ENCODE measurements at regions not wholly inside any gene's neighbourhood (a gene's known extent, or its start where the extent isn't known, plus 50 kb on each side); places are given as distances from the start of the nearest gene placed in this dataset.

DNA sequence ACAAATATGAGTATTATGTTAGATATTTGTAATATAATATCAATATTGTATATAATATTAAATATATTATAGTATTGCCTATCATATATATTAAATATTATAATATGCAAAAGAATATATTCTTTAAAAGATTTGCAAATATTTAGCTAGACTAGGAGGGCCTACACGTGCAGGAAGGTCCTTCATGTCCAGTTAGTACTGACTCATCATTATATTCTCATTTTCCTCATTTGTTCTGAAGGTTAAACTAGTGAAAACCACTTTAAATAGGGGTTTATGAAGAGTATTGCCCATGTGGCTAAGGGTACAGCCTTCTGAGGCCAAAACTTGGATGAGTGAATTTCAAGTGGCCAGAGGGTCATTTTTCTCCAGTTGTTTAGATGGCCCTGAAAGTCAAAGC lies 293.0 kb upstream of the VRK2 start:
- Mint-ChIP-seq H3K4me3 (no peak overlapping the region), H3K36me3 (peaks cover 0 to 5% of the 10 kb centered on the region in 2 donors), H3K27ac (no peak overlapping the region), H3K27me3 (no peaks in the 10 kb centered on the region), H3K9me3 (no peaks in the 10 kb centered on the region), H3K4me1 (peaks cover 0 to 12% (median 10%) of the 10 kb centered on the region in 3 donors)
- DNase-seq (no peak), ATAC-seq (ENCODE audit: low read depth in 2 of 2) (no peak)

DNA sequence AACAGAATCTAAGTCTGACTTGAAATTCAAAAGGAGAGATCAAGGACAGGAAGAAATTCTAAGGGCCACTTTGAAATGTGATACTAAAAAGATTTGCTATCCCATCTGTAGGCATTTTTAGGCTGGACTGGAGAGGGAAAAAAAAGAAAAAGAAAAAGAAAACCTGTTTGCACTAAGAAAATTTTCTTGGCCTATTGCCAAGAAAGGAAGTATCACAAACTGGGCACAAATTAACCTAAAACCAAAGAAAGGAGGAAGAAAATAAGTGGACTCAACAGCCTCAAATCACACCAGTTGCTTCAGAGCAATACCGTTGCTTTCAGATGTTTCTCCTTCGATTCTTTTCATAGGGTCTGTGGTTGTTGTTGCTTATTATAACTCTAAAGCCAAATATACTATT lies 287.9 kb upstream of the VRK2 start:
- ATAC-seq (ENCODE audit: low read depth in 2 of 2) = no peak
- Mint-ChIP-seq H3K27me3 (no peaks in the 10 kb centered on the region), H3K9me3 (no peaks in the 10 kb centered on the region), H3K27ac (no peak overlapping the region), H3K36me3 (no peaks in the 10 kb centered on the region), H3K4me1 (peaks cover 4 to 21% (median 19%) of the 10 kb centered on the region in 3 donors), H3K4me3 (peak overlapping the region in 1 of 8 donors; percentile 38)
- DNase-seq = no peak

DNA sequence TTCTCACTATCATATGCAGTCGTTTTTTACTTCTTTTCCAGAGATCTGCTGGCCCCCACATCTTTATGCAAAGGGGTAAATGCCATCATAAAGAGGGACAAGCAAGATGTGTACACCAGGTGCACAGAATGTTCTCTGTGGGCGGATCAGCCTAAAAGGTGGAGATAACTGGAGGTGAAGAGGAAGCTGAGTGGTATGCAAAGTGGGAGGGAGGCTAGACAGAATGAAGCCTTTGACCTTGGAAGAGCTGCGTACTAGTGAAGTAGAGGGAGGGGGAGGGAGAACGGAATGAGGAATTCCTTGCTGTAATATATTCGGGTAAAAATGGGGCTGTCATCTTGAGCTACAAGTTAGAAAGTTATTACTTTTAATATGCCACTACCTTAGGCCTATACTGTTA lies 287.5 kb upstream of the VRK2 start:
- H3K9me3 Mint-ChIP-seq = no peaks in the 10 kb centered on the region
- H3K4me1 Mint-ChIP-seq = peaks cover 4 to 21% (median 19%) of the 10 kb centered on the region in 3 donors
- ATAC-seq (ENCODE audit: low read depth in 2 of 2) (no peak), DNase-seq (no peak)
- H3K4me3 Mint-ChIP-seq = peak overlapping the region in 2 of 8 donors; percentile 38 to 52
- no peaks in the 10 kb centered on the region for H3K27me3 Mint-ChIP-seq
- peak overlapping the region in 1 of 6 donors; percentile 69 for H3K27ac Mint-ChIP-seq
- H3K36me3 Mint-ChIP-seq = no peaks in the 10 kb centered on the region

DNA sequence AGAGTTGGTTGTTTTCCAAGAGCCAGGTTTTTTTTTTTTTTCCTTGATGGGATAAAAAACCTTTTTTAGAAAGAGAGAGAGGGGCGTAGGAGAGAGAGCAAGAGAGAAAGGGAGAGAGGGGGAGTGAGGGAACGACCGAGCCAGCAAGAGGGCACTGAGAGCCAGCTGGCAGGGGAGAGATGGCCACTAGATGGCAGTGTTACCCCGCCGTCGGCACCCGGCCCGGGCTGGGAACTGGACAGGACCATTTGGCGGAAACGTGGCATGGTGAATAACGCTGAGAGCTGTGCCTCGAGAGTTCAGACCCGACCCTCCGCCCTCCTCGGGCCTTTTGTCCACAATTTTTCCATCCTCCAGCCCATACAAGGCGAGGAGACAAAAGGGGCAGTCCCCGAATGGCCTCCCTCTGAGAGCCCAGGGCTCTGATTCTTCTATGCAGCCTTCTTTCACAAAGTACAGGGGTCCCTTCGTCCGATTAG lies 286.7 kb upstream of the VRK2 start:
- H3K4me1 Mint-ChIP-seq = peaks cover 4 to 21% (median 17%) of the 10 kb centered on the region in 3 donors
- DNase-seq (peak; percentile 71), ATAC-seq (ENCODE audit: low read depth in 2 of 2) (peak; percentile 88 to 90)
- no peaks in the 10 kb centered on the region for H3K27me3 Mint-ChIP-seq
- peak overlapping the region; percentile 48 to 87 (median 67) for H3K4me3 Mint-ChIP-seq
- H3K27ac Mint-ChIP-seq = peak overlapping the region in 1 of 6 donors; percentile 80
- H3K36me3 Mint-ChIP-seq = no peaks in the 10 kb centered on the region
- no peaks in the 10 kb centered on the region for H3K9me3 Mint-ChIP-seq

DNA sequence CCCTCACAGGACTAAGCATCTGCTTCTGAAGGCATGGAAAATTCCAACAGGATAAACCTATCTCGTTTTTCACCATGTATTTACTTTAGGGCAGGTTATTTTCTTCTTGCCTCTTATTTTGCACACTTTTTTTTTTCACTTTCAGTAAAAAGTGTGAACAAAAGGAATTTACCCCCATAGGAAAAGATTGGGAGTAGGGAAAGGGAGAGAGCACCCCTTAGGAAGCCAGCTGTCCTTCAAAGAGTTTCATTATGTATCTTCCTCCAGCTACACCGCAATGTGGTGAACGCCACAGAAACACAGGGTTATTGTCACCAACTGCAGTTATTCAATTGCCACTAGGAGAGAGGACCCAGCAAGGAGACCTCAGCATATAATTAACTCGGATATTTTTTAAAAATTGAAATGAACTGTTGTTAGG lies 286.2 kb upstream of the VRK2 start:
- no peak for ATAC-seq (ENCODE audit: low read depth in 2 of 2)
- no peaks in the 10 kb centered on the region for H3K27me3 Mint-ChIP-seq
- peaks cover 4 to 15% (median 12%) of the 10 kb centered on the region in 3 donors for H3K4me1 Mint-ChIP-seq
- peak overlapping the region; percentile 48 to 87 (median 67) for H3K4me3 Mint-ChIP-seq
- DNase-seq = no peak
- H3K27ac Mint-ChIP-seq = no peak overlapping the region
- H3K36me3 Mint-ChIP-seq = no peaks in the 10 kb centered on the region
- H3K9me3 Mint-ChIP-seq = no peaks in the 10 kb centered on the region

DNA sequence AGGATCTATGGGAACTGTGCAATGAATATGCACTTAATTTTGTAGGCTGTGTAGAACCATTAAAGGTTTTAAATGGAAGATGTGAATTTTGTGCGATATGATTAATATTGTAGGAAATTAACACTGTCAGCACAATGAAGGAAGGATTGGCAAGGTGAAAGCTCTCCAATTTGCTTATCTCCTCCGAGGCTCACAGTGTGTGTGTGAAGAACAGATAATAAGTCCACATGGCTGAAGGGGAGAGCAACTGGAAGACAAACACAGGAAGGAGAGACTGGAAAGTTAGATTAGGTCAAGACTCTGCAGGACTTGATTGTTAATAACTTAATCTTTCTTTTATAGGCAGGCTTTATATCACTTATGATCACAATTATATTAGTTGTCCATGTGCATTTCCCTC lies 269.7 kb upstream of the VRK2 start:
- DNase-seq = no peak
- H3K36me3 Mint-ChIP-seq = no peaks in the 10 kb centered on the region
- no peak overlapping the region for H3K4me3 Mint-ChIP-seq
- no peaks in the 10 kb centered on the region for H3K4me1 Mint-ChIP-seq
- H3K27ac Mint-ChIP-seq = no peak overlapping the region
- no peak for ATAC-seq (ENCODE audit: low read depth in 2 of 2)
- no peaks in the 10 kb centered on the region for H3K9me3 Mint-ChIP-seq
- H3K27me3 Mint-ChIP-seq = no peaks in the 10 kb centered on the region

DNA sequence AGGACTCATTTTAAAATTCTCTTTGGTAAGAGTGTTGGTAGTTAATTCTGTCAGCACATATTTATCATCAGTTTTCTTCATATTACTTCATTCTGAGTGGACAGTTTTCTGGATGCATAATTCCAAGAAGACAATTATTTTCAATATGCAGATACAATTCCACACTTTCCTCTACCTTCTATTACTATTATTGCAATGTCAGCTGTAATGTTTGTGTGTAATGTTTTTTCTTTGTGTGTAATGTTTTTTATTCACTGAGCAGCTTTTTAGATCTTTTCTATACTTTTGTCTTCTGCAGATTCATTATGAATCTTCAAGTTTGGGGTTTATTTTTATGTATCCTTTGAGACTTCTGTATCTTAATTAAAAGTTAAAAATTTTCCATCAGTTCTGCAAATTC lies 264.0 kb upstream of the VRK2 start:
- Mint-ChIP-seq H3K4me3 (no peak overlapping the region), H3K4me1 (no peaks in the 10 kb centered on the region), H3K9me3 (no peaks in the 10 kb centered on the region), H3K27ac (no peak overlapping the region), H3K36me3 (no peaks in the 10 kb centered on the region), H3K27me3 (no peaks in the 10 kb centered on the region)
- no peak for ATAC-seq (ENCODE audit: low read depth in 2 of 2)
- no peak for DNase-seq

DNA sequence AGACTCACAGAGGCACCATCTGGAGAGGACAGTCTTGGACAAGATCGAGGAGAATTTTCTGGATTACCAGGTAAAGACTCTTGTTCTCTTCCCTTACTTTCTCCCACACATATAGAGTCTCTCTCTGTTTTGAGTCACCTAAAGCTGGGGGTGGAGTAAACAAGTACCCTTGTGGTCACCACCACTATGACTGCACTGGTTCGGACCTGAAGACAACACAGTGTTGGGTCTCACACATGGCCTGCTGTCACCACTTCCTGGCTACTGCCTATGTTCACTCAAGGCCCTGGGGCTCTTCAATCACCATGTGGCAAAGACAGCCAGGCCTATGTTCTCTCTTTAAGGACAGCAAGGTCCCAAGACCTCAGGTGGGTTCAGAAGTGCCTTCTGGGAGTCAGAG lies 253.3 kb upstream of the VRK2 start:
- H3K4me1 Mint-ChIP-seq = no peaks in the 10 kb centered on the region
- H3K27me3 Mint-ChIP-seq = no peaks in the 10 kb centered on the region
- ATAC-seq (ENCODE audit: low read depth in 2 of 2) = no peak
- H3K4me3 Mint-ChIP-seq = no peak overlapping the region
- H3K27ac Mint-ChIP-seq = peak overlapping the region in 1 of 6 donors; percentile 34
- peaks cover 5 to 6% of the 10 kb centered on the region in 2 donors for H3K36me3 Mint-ChIP-seq
- no peak for DNase-seq
- peaks cover 0 to 11% (median 4%) of the 10 kb centered on the region in 7 donors for H3K9me3 Mint-ChIP-seq

DNA sequence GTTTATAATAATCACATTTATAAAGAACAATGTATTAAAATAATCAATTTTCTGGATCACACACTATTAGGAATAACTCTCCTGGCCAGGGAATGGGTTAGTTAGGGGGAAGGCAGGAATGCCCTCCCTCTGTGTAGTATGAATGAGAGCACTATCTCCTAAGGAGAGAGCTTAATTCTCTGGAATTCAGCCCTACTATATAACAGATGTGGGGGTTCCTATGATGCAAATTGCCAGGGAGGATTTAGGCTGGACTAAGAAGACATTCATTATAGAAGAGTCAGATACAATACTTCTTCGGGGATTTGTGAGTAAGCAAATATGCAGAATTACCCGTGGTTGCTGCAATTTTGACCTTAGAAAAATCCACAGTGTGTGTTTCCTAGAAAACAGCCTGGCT lies 250.1 kb upstream of the VRK2 start:
- no peaks in the 10 kb centered on the region for H3K4me1 Mint-ChIP-seq
- no peak overlapping the region for H3K4me3 Mint-ChIP-seq
- no peak for DNase-seq
- no peaks in the 10 kb centered on the region for H3K27me3 Mint-ChIP-seq
- H3K9me3 Mint-ChIP-seq = peaks cover 7 to 30% (median 13%) of the 10 kb centered on the region in 7 donors
- H3K36me3 Mint-ChIP-seq = peaks cover 17 to 18% of the 10 kb centered on the region in 2 donors
- no peak overlapping the region for H3K27ac Mint-ChIP-seq
- no peak for ATAC-seq (ENCODE audit: low read depth in 2 of 2)

DNA sequence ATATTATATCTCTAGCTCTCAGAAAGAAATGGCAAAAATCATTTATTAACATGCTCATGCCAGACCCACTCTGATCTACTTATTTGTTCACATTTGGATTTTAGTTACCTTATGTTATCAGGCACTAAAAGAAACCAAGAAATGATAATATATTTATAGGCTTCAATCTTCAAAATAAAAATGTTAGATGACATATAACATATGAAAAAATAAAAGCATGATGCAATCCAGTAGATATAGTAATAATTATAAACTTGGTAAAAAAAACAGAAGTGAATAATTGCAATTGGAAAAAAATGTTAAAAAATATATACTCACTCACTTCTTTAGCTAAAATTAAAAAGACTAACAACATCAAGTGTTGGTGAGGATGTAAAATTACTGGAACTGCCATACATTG lies 248.3 kb upstream of the VRK2 start:
- ATAC-seq (ENCODE audit: low read depth in 2 of 2) = no peak
- Mint-ChIP-seq H3K9me3 (peaks cover 5 to 38% (median 8%) of the 10 kb centered on the region in 7 donors), H3K27ac (no peak overlapping the region), H3K27me3 (no peaks in the 10 kb centered on the region), H3K4me3 (no peak overlapping the region), H3K36me3 (peaks cover 22 to 24% of the 10 kb centered on the region in 2 donors), H3K4me1 (no peaks in the 10 kb centered on the region)
- no peak for DNase-seq

DNA sequence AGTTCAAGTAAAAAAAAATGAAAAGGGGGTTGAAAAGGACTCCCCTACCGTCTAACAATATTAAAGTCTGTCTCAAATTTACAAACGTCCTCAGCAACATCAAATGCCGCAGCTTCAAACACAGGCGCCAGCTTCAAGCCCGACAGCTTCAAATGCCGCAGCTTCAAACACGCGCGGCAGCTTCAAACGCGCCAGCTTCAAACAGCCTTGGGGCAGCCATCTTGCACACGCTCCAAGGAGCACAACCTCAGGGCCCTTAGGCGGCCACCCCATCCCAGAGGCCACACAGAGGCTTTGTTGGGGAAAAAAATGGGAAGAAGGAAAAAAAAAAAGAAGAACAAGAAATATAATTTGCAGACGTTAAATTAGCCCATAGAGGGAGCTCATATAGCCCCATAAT lies 244.4 kb upstream of the VRK2 start:
- ATAC-seq (ENCODE audit: low read depth in 2 of 2) = no peak
- no peaks in the 10 kb centered on the region for H3K4me1 Mint-ChIP-seq
- DNase-seq = no peak
- peaks cover 5 to 38% (median 8%) of the 10 kb centered on the region in 7 donors for H3K9me3 Mint-ChIP-seq
- H3K36me3 Mint-ChIP-seq = peaks cover 22 to 24% of the 10 kb centered on the region in 2 donors
- H3K4me3 Mint-ChIP-seq = no peak overlapping the region
- no peaks in the 10 kb centered on the region for H3K27me3 Mint-ChIP-seq
- no peak overlapping the region for H3K27ac Mint-ChIP-seq

DNA sequence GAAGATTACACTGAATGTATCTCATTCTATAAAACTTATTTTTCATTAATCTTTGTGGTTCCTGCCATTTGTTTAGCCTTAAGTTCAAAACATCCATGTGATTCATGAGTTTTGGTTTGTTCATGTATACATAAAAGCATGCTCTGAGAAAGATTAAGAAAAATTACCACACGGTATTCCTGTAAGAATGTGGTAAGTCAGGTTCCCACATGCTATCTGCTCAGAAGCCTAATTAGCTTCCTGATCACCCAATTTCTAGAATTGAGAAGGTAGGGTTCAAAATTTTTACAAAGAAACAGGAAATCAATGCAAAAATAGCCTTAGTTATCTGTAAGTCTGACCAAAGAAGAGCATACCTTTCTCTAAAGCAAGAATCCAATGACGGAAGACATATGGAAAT lies 241.6 kb upstream of the VRK2 start:
- peaks cover 0 to 13% (median 0%) of the 10 kb centered on the region in 7 donors for H3K9me3 Mint-ChIP-seq
- H3K4me3 Mint-ChIP-seq = no peak overlapping the region

DNA sequence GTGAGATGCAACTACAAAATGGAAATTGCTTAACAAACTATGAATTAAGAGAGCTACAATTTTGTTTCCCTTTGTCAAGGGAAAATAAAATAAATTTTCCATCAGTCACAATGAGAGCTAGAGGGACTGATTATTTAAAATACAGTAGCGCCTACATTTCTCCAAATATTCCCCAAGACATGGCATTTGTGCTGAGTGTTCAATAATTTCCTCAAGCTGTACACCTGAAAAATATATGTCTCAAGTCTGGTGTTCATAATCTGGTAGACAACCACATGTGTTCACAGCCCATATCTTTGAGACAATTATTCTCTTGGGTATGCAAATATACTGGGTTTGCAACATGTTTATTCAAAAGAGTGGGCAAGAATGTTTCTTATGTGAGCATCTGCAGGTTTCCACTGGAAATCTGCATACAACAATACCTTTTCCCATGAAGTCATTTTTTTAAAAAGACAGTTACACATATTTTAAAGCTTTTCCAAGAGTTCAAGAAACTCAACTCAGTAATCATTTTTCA lies 240.1 kb upstream of the VRK2 start:
- no peak overlapping the region for H3K27ac Mint-ChIP-seq
- DNase-seq (no peak), ATAC-seq (ENCODE audit: low read depth in 2 of 2) (no peak)
- H3K4me1 Mint-ChIP-seq = no peaks in the 10 kb centered on the region
- no peak overlapping the region for H3K4me3 Mint-ChIP-seq
- H3K27me3 Mint-ChIP-seq = no peaks in the 10 kb centered on the region
- H3K9me3 Mint-ChIP-seq = peaks cover 0 to 8% (median 0%) of the 10 kb centered on the region in 7 donors
- H3K36me3 Mint-ChIP-seq = peaks cover 11% of the 10 kb centered on the region in 2 donors

More for the DNA sequence above, 241.6 kb upstream of the VRK2 start:
- Mint-ChIP-seq H3K4me1 (no peaks in the 10 kb centered on the region), H3K27me3 (no peaks in the 10 kb centered on the region), H3K27ac (no peak overlapping the region), H3K36me3 (peaks cover 11 to 14% of the 10 kb centered on the region in 2 donors)
- ATAC-seq (ENCODE audit: low read depth in 2 of 2) (no peak), DNase-seq (no peak)

DNA sequence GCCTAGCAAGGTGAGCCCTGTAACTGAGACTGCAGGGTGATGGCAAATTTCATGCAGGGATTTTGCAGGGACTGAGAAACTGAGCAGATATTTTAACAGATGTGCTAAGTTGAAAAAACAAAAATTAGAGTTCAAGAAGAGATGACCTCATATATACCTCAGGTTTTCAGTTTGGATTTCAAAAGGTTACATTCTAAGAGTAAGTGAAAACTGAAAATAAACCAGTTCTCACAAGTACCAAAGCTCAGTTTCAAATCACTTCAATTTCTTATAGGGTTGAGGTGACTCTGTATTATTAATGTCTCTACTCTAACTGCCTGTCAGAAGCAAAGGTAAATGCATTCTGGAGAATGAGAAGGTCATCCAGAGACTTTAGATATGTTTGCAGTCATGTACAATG lies 237.4 kb upstream of the VRK2 start:
- no peak for DNase-seq
- Mint-ChIP-seq H3K36me3 (no peaks in the 10 kb centered on the region), H3K4me3 (no peak overlapping the region), H3K4me1 (no peaks in the 10 kb centered on the region), H3K27ac (no peak overlapping the region), H3K9me3 (no peaks in the 10 kb centered on the region), H3K27me3 (no peaks in the 10 kb centered on the region)
- ATAC-seq (ENCODE audit: low read depth in 2 of 2) = no peak

DNA sequence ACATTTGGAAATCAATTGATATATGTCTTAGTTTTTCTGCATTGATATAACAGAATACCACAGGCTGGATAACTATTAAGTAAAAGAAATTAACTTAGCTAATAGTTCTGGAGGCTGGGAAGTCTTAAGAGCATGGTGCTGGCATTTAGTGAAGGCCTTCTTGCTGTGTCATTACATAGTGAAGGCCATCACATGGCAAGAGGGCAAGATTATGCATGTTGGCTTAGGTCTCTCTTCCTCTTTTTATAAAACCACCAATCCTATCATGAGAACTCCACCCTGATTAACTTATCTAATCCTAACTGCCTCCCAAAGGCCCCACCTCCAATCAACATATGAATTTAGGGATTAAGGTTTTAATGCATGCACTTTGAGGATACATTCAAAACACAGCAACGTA lies 225.5 kb upstream of the VRK2 start:
- peaks cover 0 to 16% (median 5%) of the 10 kb centered on the region in 7 donors for H3K9me3 Mint-ChIP-seq
- H3K36me3 Mint-ChIP-seq = peaks cover 0 to 3% of the 10 kb centered on the region in 2 donors
- H3K27ac Mint-ChIP-seq = no peak overlapping the region
- H3K4me1 Mint-ChIP-seq = peaks cover 9 to 12% (median 10%) of the 10 kb centered on the region in 3 donors
- DNase-seq (no peak), ATAC-seq (ENCODE audit: low read depth in 2 of 2) (peak; percentile 32 to 34)
- H3K4me3 Mint-ChIP-seq = no peak overlapping the region
- H3K27me3 Mint-ChIP-seq = no peaks in the 10 kb centered on the region
